ENCODE measurements at regions not wholly inside any gene's neighbourhood (a gene's known extent, or its start where the extent isn't known, plus 50 kb on each side); places are given as distances from the start of the nearest gene placed in this dataset.
A peak's percentile ranks its signal among the peaks of the same experiment; 100 is the strongest.

DNA sequence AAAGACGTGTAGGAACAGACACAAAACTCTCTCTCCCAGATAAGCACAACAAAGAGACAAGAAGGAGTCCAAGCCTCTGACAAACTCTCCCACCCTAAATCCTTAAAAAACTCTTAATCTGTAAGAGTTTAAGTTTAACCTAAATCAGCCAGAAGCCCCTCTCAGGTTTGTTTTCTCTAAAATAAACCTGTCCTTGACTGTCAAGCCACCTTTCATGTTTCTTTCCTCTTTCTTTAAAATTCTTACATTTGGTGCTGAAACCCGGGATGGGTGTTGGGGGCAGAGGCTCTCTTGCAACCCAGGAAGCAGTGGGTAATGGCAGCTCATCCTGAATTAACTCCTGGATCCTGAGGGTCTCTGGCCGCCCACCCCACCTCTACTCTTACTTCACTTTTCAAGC is 107.8 kb upstream of the TENT5D start:
- DNase-seq (ENCODE audit: low read depth in 2 of 2), result no peak

DNA sequence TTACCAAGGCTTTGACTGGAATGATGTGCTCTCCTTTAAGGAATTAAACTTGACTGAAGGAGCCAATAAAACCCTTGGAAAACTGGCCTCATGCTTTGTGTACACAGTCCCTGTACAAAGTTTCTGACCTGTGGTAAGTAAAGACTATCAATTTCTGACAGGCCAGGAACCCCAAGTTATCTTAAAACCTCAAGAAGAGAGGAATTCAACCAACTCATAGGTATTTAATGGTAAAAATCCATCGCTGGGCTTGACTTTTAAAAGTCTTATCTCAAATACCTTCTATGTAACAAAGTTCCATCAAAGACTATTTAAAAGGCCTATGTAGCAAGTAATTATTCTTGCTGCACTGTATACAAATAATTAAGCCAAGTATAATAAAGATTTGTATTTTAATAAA is 103.7 kb upstream of the TENT5D start:
- DNase-seq (ENCODE audit: low read depth in 2 of 2), result no peak

DNA sequence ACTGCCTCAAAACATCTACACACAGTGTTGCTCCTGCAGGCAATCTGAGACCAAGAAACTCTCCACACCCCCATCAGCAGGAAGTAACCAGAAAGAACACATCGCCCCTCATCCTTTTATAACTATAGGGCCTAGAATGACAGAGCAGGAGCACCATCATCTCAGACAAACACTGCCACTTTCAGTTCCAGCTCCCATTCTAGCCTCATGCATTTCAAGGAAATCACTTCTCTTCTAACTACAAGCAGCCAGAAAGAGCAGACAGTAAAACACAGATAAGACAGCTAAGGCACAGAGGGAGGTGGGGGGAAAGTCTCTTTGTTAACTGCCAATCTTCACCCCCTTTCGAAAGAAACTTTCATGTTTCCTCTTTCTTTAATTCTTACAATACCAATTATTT is 102.6 kb upstream of the TENT5D start:
- DNase-seq (ENCODE audit: low read depth in 2 of 2), result no peak

DNA sequence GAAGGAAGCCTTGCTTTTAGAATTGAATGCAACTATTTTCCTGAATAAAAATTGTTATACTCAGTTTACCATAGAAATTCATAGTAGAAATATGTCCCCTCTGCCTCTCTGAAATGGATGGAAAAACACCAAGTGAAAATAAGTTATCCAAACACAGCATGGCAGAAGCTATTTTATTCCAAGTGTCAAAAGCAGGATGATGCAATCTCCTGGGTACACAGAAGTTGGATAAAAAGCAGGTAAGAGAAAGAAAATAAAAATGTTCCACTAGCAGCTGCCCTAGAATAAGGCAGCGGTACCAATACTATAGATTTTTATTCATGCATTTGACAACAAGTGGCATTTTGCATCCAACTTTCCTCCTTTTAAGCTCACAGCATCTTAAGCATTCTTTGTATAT is 89.0 kb upstream of the TENT5D start:
- DNase-seq (ENCODE audit: low read depth in 2 of 2), result no peak

DNA sequence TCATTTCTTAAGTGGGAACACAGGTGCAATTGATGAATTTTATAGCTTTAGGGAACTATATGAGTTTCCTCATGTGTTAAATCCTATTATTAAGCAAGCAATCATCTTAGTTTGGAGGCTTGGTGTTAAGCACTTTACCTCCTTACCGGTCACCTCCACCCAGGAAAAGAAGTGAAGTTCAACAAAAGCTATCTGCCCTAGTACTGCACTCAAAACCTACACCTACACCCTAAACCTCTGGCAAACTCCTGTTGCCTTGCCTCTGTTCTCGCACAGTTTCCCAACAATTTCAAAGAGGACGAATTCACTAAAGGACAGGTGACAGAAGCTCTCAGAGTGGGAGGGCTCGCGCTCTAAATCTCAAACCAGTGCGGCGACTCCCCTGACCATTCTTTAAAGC is 85.7 kb upstream of the TENT5D start:
- no peak for DNase-seq (ENCODE audit: low read depth in 2 of 2)

DNA sequence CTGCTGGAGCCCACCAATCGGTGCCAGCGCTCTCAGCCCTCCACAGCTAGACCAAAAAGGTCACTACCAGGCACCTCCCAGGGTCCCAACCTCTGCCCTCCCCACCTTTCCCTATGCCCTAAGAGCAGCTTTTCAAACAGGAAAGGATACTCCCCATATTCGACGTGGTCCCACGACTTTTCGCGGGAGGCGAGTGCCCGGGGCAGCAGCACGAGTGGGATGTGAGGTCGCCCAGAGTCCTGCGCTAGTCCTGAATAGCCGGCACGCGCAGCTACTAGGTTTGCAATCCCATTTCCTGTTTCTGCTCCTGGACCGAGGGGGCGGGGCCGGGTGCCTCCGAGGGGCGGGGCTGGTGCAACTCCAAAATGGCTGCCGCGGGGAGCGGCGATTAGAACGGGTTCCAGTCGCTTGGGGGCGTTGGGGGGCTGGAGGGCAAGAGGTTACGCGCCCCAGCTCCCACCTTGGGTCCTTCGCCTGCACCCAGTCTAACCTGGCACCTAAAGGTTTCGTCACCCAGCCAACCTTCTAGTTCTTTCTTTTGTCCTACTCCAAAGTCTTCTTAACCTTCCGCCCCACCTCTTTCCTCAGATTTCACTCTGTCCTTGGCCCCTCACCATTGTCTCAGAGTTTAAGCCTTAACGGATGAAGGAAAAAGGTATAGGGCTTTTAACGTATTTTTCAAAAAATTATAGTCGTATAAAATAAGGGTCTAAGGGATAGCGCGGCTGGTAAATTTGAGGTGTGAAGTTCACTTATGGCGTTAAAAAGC is 85.0 kb upstream of the TENT5D start:
- peak; percentile 1 to 7 for DNase-seq (ENCODE audit: low read depth in 2 of 2)

DNA sequence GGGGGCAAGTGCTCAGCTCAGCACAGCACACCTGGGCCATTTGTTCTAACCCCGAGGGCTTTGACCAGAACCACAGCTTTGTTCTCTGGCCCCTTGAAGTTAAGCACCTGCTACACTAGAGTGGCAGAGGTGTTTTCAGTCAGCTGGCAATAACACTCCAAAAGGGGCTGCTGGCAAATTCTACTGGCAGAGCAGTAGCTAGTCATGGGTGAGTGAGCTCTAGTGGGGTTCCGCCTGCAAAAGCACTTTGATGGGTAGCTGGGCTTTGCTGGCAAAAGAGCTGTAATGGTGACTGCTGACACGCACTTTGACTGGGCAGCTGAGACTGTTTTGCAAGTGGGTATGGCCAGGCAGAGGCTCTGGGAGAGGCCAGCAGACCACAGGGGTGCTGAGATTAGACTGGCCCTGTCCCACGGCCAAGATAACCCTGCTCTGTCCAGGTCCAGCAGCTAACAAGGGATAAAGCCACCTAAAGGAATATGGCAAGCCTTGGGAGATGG is 65.2 kb upstream of the TENT5D start:
- DNase-seq (ENCODE audit: low read depth in 2 of 2), result no peak
